SK-N-SH (cell line): ENCODE measurements at regions not wholly inside any gene's neighbourhood (a gene's known extent, or its start where the extent isn't known, plus 50 kb on each side); places are given as distances from the start of the nearest gene placed in this dataset.

ENCODE experiments used
- CTCF ChIA-PET: fragments of 300-600, 350-600 bp; formaldehyde crosslinking; extraction: SDS; loops from one replicate; lab custom pipeline; 2021; lab: Yijun Ruan, JAX
- POLR2A ChIA-PET: fragments of 350-600 bp; sonication (Branson Sonifier 250); formaldehyde crosslinking; extraction: SDS; loops from one replicate; lab custom pipeline; 2020; ENCODE audit warnings: antibody characterized with exemption, inconsistent platforms; lab: Yijun Ruan, JAX
- DNase-seq: peaks from one replicate; pipeline ENCODE4 v3.0.0; 2012
- H2AFZ ChIP-seq: fragments of 200-600 bp; sonication (generic); 2 replicates; pipeline ENCODE4 v1.8.1; 2016; ENCODE audit warnings: antibody characterized with exemption, mild to moderate bottlenecking, low read depth
- H3F3A ChIP-seq: fragments of 200-600 bp; sonication (generic); replicated peaks from 2 replicates; pipeline ENCODE3; 2016; ENCODE audit warnings: antibody characterized with exemption, mild to moderate bottlenecking; ENCODE audit not compliant: insufficient read depth
- H3K27ac ChIP-seq, 2 experiments: fragments of 200-500 bp in 1 of 2; fragments of 200-600 bp in 1 of 2; sonication (Bioruptor generic) in 1 of 2; sonication (generic), shearing (Covaris generic) in 1 of 2; 2 replicates each; pipeline versions ENCODE4 v1.5.1 to v1.6.1; 2014 to 2016; ENCODE audit warnings: low read depth in 2 of 2, inconsistent platforms in 1 of 2, low read length in 1 of 2, mild to moderate bottlenecking in 1 of 2, mixed read lengths in 1 of 2
- H3K27me3 ChIP-seq: fragments of 200-600 bp; sonication (generic), shearing (Covaris generic); 2 replicates; pipeline ENCODE4 v1.6.1; 2016; ENCODE audit warnings: mixed run types; ENCODE audit not compliant: insufficient read depth
- H3K36me3 ChIP-seq, 2 experiments: fragments of 200-500 bp in 1 of 2; fragments of 200-600 bp in 1 of 2; sonication (Bioruptor generic) in 1 of 2; sonication (generic) in 1 of 2; replicated peaks in 1 of 2; 2 replicates each; pipeline versions ENCODE3 to v1.5.1; 2014 to 2016; ENCODE audit warnings: low read length in 1 of 2, mild to moderate bottlenecking in 1 of 2; ENCODE audit not compliant: insufficient read depth in 2 of 2, control insufficient read depth in 1 of 2
- H3K4me1 ChIP-seq, 2 experiments: fragments of 200-500 bp in 1 of 2; fragments of 200-600 bp in 1 of 2; sonication (Bioruptor generic) in 1 of 2; sonication (generic), shearing (Covaris generic) in 1 of 2; 2 replicates each; pipeline versions ENCODE4 v1.5.1 to v1.6.1; 2014 to 2016; ENCODE audit warnings: low read depth in 1 of 2, low read length in 1 of 2, mixed run types in 1 of 2; ENCODE audit not compliant: insufficient read depth in 2 of 2, control insufficient read depth in 1 of 2
- H3K4me2 ChIP-seq: fragments of 200-600 bp; sonication (generic), shearing (Covaris generic); 2 replicates; pipeline ENCODE4 v1.6.1; 2017; ENCODE audit warnings: mixed run types
- H3K4me3 ChIP-seq, 2 experiments: fragments of 200-500 bp in 1 of 2; fragments of 200-600 bp in 1 of 2; sonication (Bioruptor generic) in 1 of 2; sonication (generic), shearing (Covaris generic) in 1 of 2; 2 replicates each; pipeline versions ENCODE4 v1.5.1 to v1.8.1; 2014 to 2016; ENCODE audit warnings: low read depth in 2 of 2, inconsistent platforms in 1 of 2, low read length in 1 of 2, mild to moderate bottlenecking in 1 of 2, mixed read lengths in 1 of 2, moderate library complexity in 1 of 2
- H3K79me2 ChIP-seq: fragments of 200-600 bp; sonication (generic); 2 replicates; pipeline ENCODE4 v1.8.1; 2017; ENCODE audit warnings: mild to moderate bottlenecking; ENCODE audit not compliant: insufficient read depth
- H3K9ac ChIP-seq: fragments of 200-600 bp; sonication (generic); 2 replicates; pipeline ENCODE4 v1.6.1; 2017; ENCODE audit warnings: mixed run types
- H3K9me2 ChIP-seq: fragments of 200-600 bp; sonication (generic); 2 replicates; pipeline ENCODE4 v1.6.1; 2017; ENCODE audit warnings: mixed run types
- H3K9me3 ChIP-seq: fragments of 200-600 bp; sonication (generic); 2 replicates; pipeline ENCODE4 v1.6.1; 2017; ENCODE audit warnings: mixed run types, mild to moderate bottlenecking, moderate library complexity
- H4K20me1 ChIP-seq: fragments of 200-600 bp; sonication (generic); 2 replicates; pipeline ENCODE4 v1.6.1; 2017; ENCODE audit warnings: mild to moderate bottlenecking, mixed run types; ENCODE audit not compliant: insufficient read depth
- CHD2 ChIP-seq: fragments of 150-350 bp; IDR thresholded peaks from 2 replicates; pipeline ENCODE4 v1.6.1; 2018; ENCODE audit warnings: low read length; ENCODE audit not compliant: partially characterized antibody
- CTCF ChIP-seq: fragments of 200-600 bp; sonication (generic); IDR thresholded peaks from 2 replicates; pipeline ENCODE4 v1.6.1; 2017; ENCODE audit warnings: antibody characterized with exemption, mild to moderate bottlenecking, moderate library complexity
- EZH2phosphoT487 ChIP-seq: fragments of 200-600 bp; sonication (generic); IDR thresholded peaks from 2 replicates; pipeline ENCODE4 v1.6.1; 2017; ENCODE audit warnings: low read depth, mixed run types, mild to moderate bottlenecking, antibody characterized with exemption, moderate library complexity, borderline replicate concordance
- FOSL2 ChIP-seq: IDR thresholded peaks from 2 replicates; pipeline ENCODE4 v1.4.0; 2012; ENCODE audit warnings: low read depth, mild to moderate bottlenecking, moderate library complexity, borderline replicate concordance
- JUND ChIP-seq: IDR thresholded peaks from 2 replicates; pipeline ENCODE4 v1.4.0; 2012
- MEF2A ChIP-seq: IDR thresholded peaks from 2 replicates; pipeline ENCODE4 v1.4.0; 2012; ENCODE audit warnings: low read depth, borderline replicate concordance
- NRF1 ChIP-seq: IDR thresholded peaks from 2 replicates; pipeline ENCODE4 v1.6.1; 2012; ENCODE audit warnings: low read depth, mild to moderate bottlenecking, low read length
- RAD21 ChIP-seq: IDR thresholded peaks from 2 replicates; pipeline ENCODE4 v1.6.1; 2012; ENCODE audit warnings: mild to moderate bottlenecking, low read length
- REST ChIP-seq: IDR thresholded peaks from 2 replicates; pipeline ENCODE4 v1.6.1; 2012; ENCODE audit warnings: mild to moderate bottlenecking, low read depth, low read length, moderate library complexity
- RFX5 ChIP-seq: IDR thresholded peaks from 2 replicates; pipeline ENCODE4 v1.6.1; 2012; ENCODE audit warnings: mild to moderate bottlenecking, improper control_type of control experiment, low read length
- SMC3 ChIP-seq: IDR thresholded peaks from 2 replicates; pipeline ENCODE4 v1.6.1; 2012; ENCODE audit warnings: low read depth, low read length, improper control_type of control experiment
- WGBS: methylation state at CpG from one replicate; pipeline ENCODE4 v1.1.6; 2017; ENCODE audit warnings: low lambda C conversion rate; 5-methylcytosine and 5-hydroxymethylcytosine counted together
- TF ChIP-seq, protein P1 (sequence below): IDR thresholded peaks from 2 replicates; pipeline ENCODE4 v1.4.0; 2012; ENCODE audit warnings: low read depth, borderline replicate concordance

GRCh38 chr5:158014372-158014771, 155.4 kb upstream of the CLINT1 start:
- H3K27me3 ChIP-seq = no peaks in the 10 kb centered on the region; the same call in 1 of the 2 replicates
- H3K9ac ChIP-seq = no peak overlapping the region
- POLR2A ChIA-PET = no interaction called here
- no peak for DNase-seq
- H3K27ac ChIP-seq = no peak overlapping the region
- H3F3A ChIP-seq = no peaks in the 10 kb centered on the region
- no peaks in the 10 kb centered on the region for H3K9me2 ChIP-seq
- no peak overlapping the region for H3K4me3 ChIP-seq
- H3K79me2 ChIP-seq = no peaks in the 10 kb centered on the region
- no peaks in the 10 kb centered on the region for H3K4me1 ChIP-seq
- H3K9me3 ChIP-seq = no peaks in the 10 kb centered on the region
- no peak overlapping the region for H2AFZ ChIP-seq
- no peak overlapping the region for H3K4me2 ChIP-seq
- TF ChIP-seq, protein P1, sequence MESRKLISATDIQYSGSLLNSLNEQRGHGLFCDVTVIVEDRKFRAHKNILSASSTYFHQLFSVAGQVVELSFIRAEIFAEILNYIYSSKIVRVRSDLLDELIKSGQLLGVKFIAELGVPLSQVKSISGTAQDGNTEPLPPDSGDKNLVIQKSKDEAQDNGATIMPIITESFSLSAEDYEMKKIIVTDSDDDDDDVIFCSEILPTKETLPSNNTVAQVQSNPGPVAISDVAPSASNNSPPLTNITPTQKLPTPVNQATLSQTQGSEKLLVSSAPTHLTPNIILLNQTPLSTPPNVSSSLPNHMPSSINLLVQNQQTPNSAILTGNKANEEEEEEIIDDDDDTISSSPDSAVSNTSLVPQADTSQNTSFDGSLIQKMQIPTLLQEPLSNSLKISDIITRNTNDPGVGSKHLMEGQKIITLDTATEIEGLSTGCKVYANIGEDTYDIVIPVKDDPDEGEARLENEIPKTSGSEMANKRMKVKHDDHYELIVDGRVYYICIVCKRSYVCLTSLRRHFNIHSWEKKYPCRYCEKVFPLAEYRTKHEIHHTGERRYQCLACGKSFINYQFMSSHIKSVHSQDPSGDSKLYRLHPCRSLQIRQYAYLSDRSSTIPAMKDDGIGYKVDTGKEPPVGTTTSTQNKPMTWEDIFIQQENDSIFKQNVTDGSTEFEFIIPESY = no peak
- TF ChIP-seq NRF1 = no peak
- TF ChIP-seq REST = no peak
- TF ChIP-seq CHD2 = no peak
- TF ChIP-seq FOSL2 = no peak
- no peak for TF ChIP-seq JUND
- no peak for TF ChIP-seq MEF2A
- TF ChIP-seq CTCF = no peak
- H4K20me1 ChIP-seq = no peaks in the 10 kb centered on the region
- CTCF ChIA-PET = interaction anchor here (1.0 to 1.6 kb wide), 2 partner anchors 61 to 253 kb away, joined by 3 to 6 read pairs; no protein-coding TSS in a partner anchor
- H3K36me3 ChIP-seq = no peaks in the 10 kb centered on the region
- 35% methylated on average over 1 of the region's 1 CpG for WGBS

GRCh38 chr5:158013939-158014338, 155.0 kb upstream of the CLINT1 start:
- Histone ChIP-seq H3K9me3 (no peaks in the 10 kb centered on the region), H4K20me1 (no peaks in the 10 kb centered on the region), H3K4me2 (no peak overlapping the region)
- peak; percentile 53 for TF ChIP-seq CTCF
- no peak for TF ChIP-seq EZH2phosphoT487
- TF ChIP-seq RAD21 = peak; percentile 44
- TF ChIP-seq SMC3 = 0 out of 2 replicates have a peak, but pooled peaks have one; percentile 20
- no peak for TF ChIP-seq RFX5
- TF ChIP-seq, all 33 proteins: peak for 3
- Histone ChIP-seq H3K36me3 (no peaks in the 10 kb centered on the region), H3F3A (no peaks in the 10 kb centered on the region), H2AFZ (no peak overlapping the region), H3K4me1 (no peaks in the 10 kb centered on the region), H3K27ac (no peak overlapping the region), H3K9me2 (no peaks in the 10 kb centered on the region), H3K27me3 (no peaks in the 10 kb centered on the region; the same call in 1 of the 2 replicates), H3K4me3 (no peak overlapping the region), H3K9ac (no peak overlapping the region), H3K79me2 (no peaks in the 10 kb centered on the region)
- POLR2A ChIA-PET = no interaction called here
- CTCF ChIA-PET = interaction anchor here (1.0 to 1.6 kb wide), 2 partner anchors 61 to 253 kb away, joined by 3 to 6 read pairs; no protein-coding TSS in a partner anchor
- 38% methylated on average over 6 of the region's 6 CpGs for WGBS
- no peak for DNase-seq
